AG04450 (cell line): ENCODE measurements at regions not wholly inside any gene's neighbourhood (a gene's known extent, or its start where the extent isn't known, plus 50 kb on each side); places are given as distances from the start of the nearest gene placed in this dataset.

ENCODE experiments used
- CTCF ChIA-PET: fragments of 300-600, 350-600 bp; formaldehyde crosslinking; extraction: SDS; loops from one replicate; lab custom pipeline; 2022; ENCODE audit warnings: antibody characterized with exemption, inconsistent platforms; lab: Charles Lee
- POLR2A ChIA-PET: fragments of 350-600 bp; formaldehyde crosslinking; extraction: SDS; loops from one replicate; lab custom pipeline; 2021; ENCODE audit warnings: antibody characterized with exemption, inconsistent platforms; lab: Yijun Ruan, JAX
- DNase-seq: peaks from one replicate; pipeline ENCODE4 v3.0.0-alpha.2; 2011; ENCODE audit warnings: low read depth, low spot score
- H3K27ac ChIP-seq: one replicate; pipeline ENCODE4 v1.5.1; 2012; ENCODE audit warnings: low read depth, low read length, control low read depth
- H3K27me3 ChIP-seq: one replicate; pipeline ENCODE4 v1.6.0; 2012; ENCODE audit warnings: low read length; ENCODE audit not compliant: control insufficient read depth, insufficient read depth
- H3K4me3 ChIP-seq: 2 replicates; pipeline ENCODE4 v1.5.1; 2011; ENCODE audit warnings: mild to moderate bottlenecking, low read depth, low read length, control low read depth
- H3K9me3 ChIP-seq: 2 replicates; pipeline ENCODE4 v1.5.1; 2012; ENCODE audit warnings: low read length; ENCODE audit not compliant: control insufficient read depth, insufficient read depth
- TF ChIP-seq, protein P1 (sequence below): IDR thresholded peaks from 2 replicates; pipeline ENCODE4 v1.5.1; 2011; ENCODE audit warnings: low read depth, low read length, control low read depth, inconsistent platforms

- peaks cover 3% of the 10 kb centered on the region for H3K27me3 ChIP-seq
- CTCF ChIA-PET = interaction anchor here (0.6 kb wide), 2 partner anchors 573 to 586 kb away, joined by 3 to 9 read pairs; no protein-coding TSS in a partner anchor
- TF ChIP-seq, protein P1, sequence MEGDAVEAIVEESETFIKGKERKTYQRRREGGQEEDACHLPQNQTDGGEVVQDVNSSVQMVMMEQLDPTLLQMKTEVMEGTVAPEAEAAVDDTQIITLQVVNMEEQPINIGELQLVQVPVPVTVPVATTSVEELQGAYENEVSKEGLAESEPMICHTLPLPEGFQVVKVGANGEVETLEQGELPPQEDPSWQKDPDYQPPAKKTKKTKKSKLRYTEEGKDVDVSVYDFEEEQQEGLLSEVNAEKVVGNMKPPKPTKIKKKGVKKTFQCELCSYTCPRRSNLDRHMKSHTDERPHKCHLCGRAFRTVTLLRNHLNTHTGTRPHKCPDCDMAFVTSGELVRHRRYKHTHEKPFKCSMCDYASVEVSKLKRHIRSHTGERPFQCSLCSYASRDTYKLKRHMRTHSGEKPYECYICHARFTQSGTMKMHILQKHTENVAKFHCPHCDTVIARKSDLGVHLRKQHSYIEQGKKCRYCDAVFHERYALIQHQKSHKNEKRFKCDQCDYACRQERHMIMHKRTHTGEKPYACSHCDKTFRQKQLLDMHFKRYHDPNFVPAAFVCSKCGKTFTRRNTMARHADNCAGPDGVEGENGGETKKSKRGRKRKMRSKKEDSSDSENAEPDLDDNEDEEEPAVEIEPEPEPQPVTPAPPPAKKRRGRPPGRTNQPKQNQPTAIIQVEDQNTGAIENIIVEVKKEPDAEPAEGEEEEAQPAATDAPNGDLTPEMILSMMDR = no peak
- H3K4me3 ChIP-seq = no peak overlapping the region
- POLR2A ChIA-PET = no interaction called here
- no peak overlapping the region for H3K27ac ChIP-seq
- no peaks in the 10 kb centered on the region for H3K9me3 ChIP-seq
- DNase-seq = no peak
Observed at GRCh38 chr13:109545931-109546330, 240.5 kb downstream of the IRS2 start.

DNA sequence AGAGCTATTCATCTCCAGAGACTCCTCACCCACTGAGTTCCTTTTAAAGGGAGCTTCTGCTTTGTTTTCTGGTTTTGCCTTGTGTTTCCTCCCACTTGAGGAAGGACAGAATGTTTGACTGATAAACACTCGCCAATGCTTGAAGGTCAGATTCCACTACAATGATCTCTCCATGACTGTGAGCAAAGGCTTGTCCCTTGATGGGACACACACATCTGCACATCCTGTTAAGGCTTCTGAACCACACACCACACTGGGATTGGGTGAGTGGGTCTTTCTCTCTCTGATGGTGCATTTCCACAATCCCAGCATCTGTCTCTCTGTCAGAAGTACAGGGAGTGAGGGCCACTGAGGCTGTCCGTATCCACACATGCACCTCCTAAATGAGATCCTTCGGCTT lies 245.3 kb downstream of the IRS2 start:
- Histone ChIP-seq H3K4me3 (no peak overlapping the region), H3K27me3 (peaks cover 8% of the 10 kb centered on the region), H3K9me3 (no peaks in the 10 kb centered on the region), H3K27ac (no peak overlapping the region)
- ChIA-PET CTCF (no interaction called here), POLR2A (no interaction called here)
- TF ChIP-seq, protein P1 = no peak
- no peak for DNase-seq

GRCh38 chr13:109537584-109537983 lies 248.8 kb downstream of the IRS2 start:
- ChIA-PET CTCF (no interaction called here), POLR2A (no interaction called here)
- H3K27me3 ChIP-seq = peaks cover 12% of the 10 kb centered on the region
- TF ChIP-seq, protein P1 = no peak
- DNase-seq = no peak
- no peak overlapping the region for H3K27ac ChIP-seq
- no peak overlapping the region for H3K4me3 ChIP-seq
- no peaks in the 10 kb centered on the region for H3K9me3 ChIP-seq

DNA sequence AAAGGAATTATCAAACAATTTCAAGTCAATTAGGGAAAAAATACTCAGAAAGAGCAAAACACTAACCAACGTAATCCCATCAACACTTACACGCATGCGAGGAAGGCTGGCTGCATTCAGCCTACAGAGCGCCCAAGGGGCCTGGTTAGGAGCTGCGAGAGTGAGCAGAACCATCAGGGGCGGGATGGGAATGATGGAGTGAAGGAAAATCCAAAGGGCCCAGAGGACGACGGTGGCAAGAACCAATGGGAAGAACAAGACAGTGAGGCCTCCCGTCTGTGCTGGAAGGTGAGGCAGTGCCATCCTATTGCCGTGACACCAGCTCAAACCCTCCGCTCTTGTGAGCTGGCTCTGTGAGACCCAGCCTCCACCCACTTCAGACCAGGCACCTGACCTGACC lies 253.0 kb downstream of the IRS2 start:
- CTCF ChIA-PET = no interaction called here
- H3K4me3 ChIP-seq = no peak overlapping the region
- H3K9me3 ChIP-seq = no peaks in the 10 kb centered on the region
- H3K27ac ChIP-seq = no peak overlapping the region
- POLR2A ChIA-PET = no interaction called here
- no peak for DNase-seq
- TF ChIP-seq, protein P1 = no peak
- H3K27me3 ChIP-seq = peaks cover 4% of the 10 kb centered on the region

DNA sequence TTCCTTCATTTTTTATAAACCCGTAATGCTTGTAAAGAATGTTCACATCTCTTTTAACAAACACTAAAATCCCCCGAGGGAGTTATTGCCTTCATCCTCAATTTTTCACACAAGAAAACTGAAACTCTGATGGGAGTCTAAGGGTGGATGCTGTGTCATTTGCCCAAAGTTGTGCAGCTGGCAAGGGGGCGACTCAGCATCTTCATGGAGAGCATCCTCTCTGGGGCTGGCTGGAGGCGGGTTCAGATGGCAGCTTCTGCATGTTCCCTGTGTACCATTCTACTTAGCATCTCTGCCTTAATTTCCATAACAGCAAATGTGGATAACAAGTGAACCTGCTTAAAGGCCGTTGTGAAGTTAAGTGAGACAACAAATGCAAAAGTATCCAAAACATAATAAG lies 256.4 kb downstream of the IRS2 start:
- H3K4me3 ChIP-seq = no peak overlapping the region
- no peak overlapping the region for H3K27ac ChIP-seq
- H3K9me3 ChIP-seq = no peaks in the 10 kb centered on the region
- DNase-seq = no peak
- CTCF ChIA-PET = no interaction called here
- peaks cover 11% of the 10 kb centered on the region for H3K27me3 ChIP-seq
- TF ChIP-seq, protein P1 = no peak
- POLR2A ChIA-PET = no interaction called here
